Breast epithelium (tissue), 4 donors: ENCODE measurements at regions not wholly inside any gene's neighbourhood (a gene's known extent, or its start where the extent isn't known, plus 50 kb on each side); places are given as distances from the start of the nearest gene placed in this dataset.

Source experiments
- DNase-seq, 2 donors: peaks; one replicate each; pipeline ENCODE4 v3.0.0-alpha.2; 2019; ENCODE audit warnings: low spot score in 2 of 2
- H3K27ac ChIP-seq, 2 donors: fragments of 200-600 bp; sonication (generic) in 1 of 2; one replicate each; pipeline ENCODE4 v1.5.1; 2016 to 2019; ENCODE audit warnings: mild to moderate bottlenecking in 1 of 2
- H3K27me3 ChIP-seq, 2 donors: fragments of 200-600 bp; sonication (generic) in 1 of 2; one replicate each; pipeline versions ENCODE4 v1.5.1 to v1.6.0; 2017 to 2019; ENCODE audit warnings: control low read depth in 1 of 2, mild to moderate bottlenecking in 1 of 2
- H3K36me3 ChIP-seq: fragments of 200-600 bp; one replicate; pipeline ENCODE4 v1.5.1; 2019
- H3K4me1 ChIP-seq, 2 donors: fragments of 200-600 bp; sonication (generic); one replicate each; pipeline ENCODE4 v1.5.1; 2016 to 2019; ENCODE audit warnings: control low read depth in 1 of 2
- H3K4me3 ChIP-seq, 3 donors: fragments of 200-600 bp; sonication (generic); 1 replicate in 2 of 3; 2 replicates in 1 of 3; pipeline ENCODE4 v1.5.1; 2016 to 2019; ENCODE audit warnings: mild to moderate bottlenecking in 3 of 3, moderate library complexity in 2 of 3
- H3K9me3 ChIP-seq, 2 donors: fragments of 200-600 bp; sonication (generic) in 1 of 2; one replicate each; pipeline ENCODE4 v1.5.1; 2016 to 2019; ENCODE audit warnings: control low read depth in 1 of 2
- CTCF ChIP-seq, 3 donors: fragments of 450-650 bp; IDR thresholded peaks; one replicate each; pipeline ENCODE4 v1.5.1; 2016 to 2017; ENCODE audit warnings: antibody characterized with exemption in 3 of 3, mild to moderate bottlenecking in 3 of 3, moderate library complexity in 3 of 3
- POLR2A ChIP-seq: fragments of 450-650 bp; IDR thresholded peaks from one replicate; pipeline ENCODE4 v1.6.1; 2016; ENCODE audit warnings: antibody characterized with exemption, mild to moderate bottlenecking, moderate library complexity
- POLR2AphosphoS5 ChIP-seq, 3 donors: sonication (generic); formaldehyde crosslinking; IDR thresholded peaks; one replicate each; pipeline ENCODE4 v1.6.1; 2017; ENCODE audit warnings: antibody characterized with exemption in 3 of 3
- intact Hi-C: fragments of 100-400 bp; cut with DNase I; formaldehyde crosslinking; loops from one replicate; pipeline ENCODE4 v1.15.1; 2023; ENCODE audit warnings: low total_unique reads

GRCh38 chr17:68693896-68694295 is 92.7 kb upstream of the FAM20A start:
- H3K9me3 ChIP-seq, result no peaks in the 10 kb centered on the region
- TF ChIP-seq POLR2A (no peak), CTCF (IDR thresholded peaks at IDR 0.05) (no peak), POLR2AphosphoS5 (IDR thresholded peaks at IDR 0.05) (no peak)
- H3K4me1 ChIP-seq, result no peaks in the 10 kb centered on the region
- H3K36me3 ChIP-seq, result no peaks in the 10 kb centered on the region
- H3K4me3 ChIP-seq, result no peak overlapping the region
- intact Hi-C loops, result no loop called here
- H3K27me3 ChIP-seq, result no peaks in the 10 kb centered on the region
- H3K27ac ChIP-seq, result peak overlapping the region in 1 of 2 donors; percentile 43
- no peak for DNase-seq

GRCh38 chr17:68693466-68693865 is 92.3 kb upstream of the FAM20A start:
- H3K9me3 ChIP-seq, result no peaks in the 10 kb centered on the region

GRCh38 chr17:68686108-68686988 is 85.2 kb upstream of the FAM20A start:
- no peak for DNase-seq
- no peaks in the 10 kb centered on the region for H3K9me3 ChIP-seq

More at GRCh38 chr17:68693466-68693865, 92.3 kb upstream of the FAM20A start:
- no peak for DNase-seq
- Histone ChIP-seq H3K4me1 (no peaks in the 10 kb centered on the region), H3K27me3 (no peaks in the 10 kb centered on the region), H3K4me3 (no peak overlapping the region), H3K36me3 (no peaks in the 10 kb centered on the region), H3K27ac (no peak overlapping the region)
- TF ChIP-seq POLR2AphosphoS5 (IDR thresholded peaks at IDR 0.05) (no peak), CTCF (IDR thresholded peaks at IDR 0.05) (no peak), POLR2A (no peak)
- intact Hi-C loops, result no loop called here

GRCh38 chr17:68684949-68685357 is 83.8 kb upstream of the FAM20A start:
- H3K4me1 ChIP-seq, result no peaks in the 10 kb centered on the region
- intact Hi-C loops, result no loop called here
- H3K27ac ChIP-seq, result peak overlapping the region; percentile 26 to 84
- H3K4me3 ChIP-seq, result no peak overlapping the region
- no peaks in the 10 kb centered on the region for H3K36me3 ChIP-seq
- TF ChIP-seq POLR2AphosphoS5 (IDR thresholded peaks at IDR 0.05) (peak in 2 of 3 donors; percentile 26 to 27), CTCF (IDR thresholded peaks at IDR 0.05) (no peak)
- no peak for DNase-seq
- H3K9me3 ChIP-seq, result no peaks in the 10 kb centered on the region
- H3K27me3 ChIP-seq, result no peaks in the 10 kb centered on the region

More at GRCh38 chr17:68686108-68686988, 85.2 kb upstream of the FAM20A start:
- Histone ChIP-seq H3K27ac (peak overlapping the region; percentile 26 to 84), H3K4me3 (no peak overlapping the region), H3K4me1 (no peaks in the 10 kb centered on the region), H3K36me3 (no peaks in the 10 kb centered on the region), H3K27me3 (no peaks in the 10 kb centered on the region)
- intact Hi-C loops, result no loop called here
- TF ChIP-seq CTCF (IDR thresholded peaks at IDR 0.05), result no peak
- TF ChIP-seq POLR2AphosphoS5 (IDR thresholded peaks at IDR 0.05), result no peak
- TF ChIP-seq POLR2A, result no peak

GRCh38 chr17:68682903-68683302 is 81.7 kb upstream of the FAM20A start:
- H3K27me3 ChIP-seq, result no peaks in the 10 kb centered on the region
- H3K27ac ChIP-seq, result peak overlapping the region in 1 of 2 donors; percentile 3
- no peaks in the 10 kb centered on the region for H3K9me3 ChIP-seq
- DNase-seq, result no peak
- intact Hi-C loops, result no loop called here
- H3K4me3 ChIP-seq, result no peak overlapping the region
- no peaks in the 10 kb centered on the region for H3K4me1 ChIP-seq
- TF ChIP-seq CTCF (IDR thresholded peaks at IDR 0.05) (no peak), POLR2A (no peak), POLR2AphosphoS5 (IDR thresholded peaks at IDR 0.05) (no peak)
- H3K36me3 ChIP-seq, result no peaks in the 10 kb centered on the region
